ENCODE measurements at regions not wholly inside any gene's neighbourhood (a gene's known extent, or its start where the extent isn't known, plus 50 kb on each side); places are given as distances from the start of the nearest gene placed in this dataset.

GRCh38 chr7:81446212-81446611 is 323.6 kb downstream of the HGF start:
- dilution Hi-C loops (cut with MboI; ENCODE audit: extremely low pct_ligation_motif_present, low sequenced_read_pairs) (no loop called here), intact Hi-C loops (cut with micrococcal nuclease) (loop anchor here (2.0 to 5.0 kb wide), 2 partner anchors 204 to 747 kb away; no protein-coding TSS in a partner anchor)
- CTCF ChIA-PET: interaction anchor here (1.5 to 2.2 kb wide), 3 partner anchors 11 to 529 kb away, joined by 5 to 12 read pairs (median 7); no protein-coding TSS in a partner anchor
- Histone ChIP-seq H4K20me1 (replicated peaks; ENCODE audit: control insufficient read depth, extremely low read depth, insufficient read depth, low read length) (no peaks in the 10 kb centered on the region), H2AFZ (ENCODE audit: low read depth, low read length) (no peak overlapping the region), H3K79me2 (ENCODE audit: control insufficient read depth, insufficient read depth, low read length) (no peaks in the 10 kb centered on the region), H3K9me1 (replicated peaks; ENCODE audit: control insufficient read depth, extremely low read depth, insufficient read depth, low read length) (no peaks in the 10 kb centered on the region), H3K36me3 (ENCODE audit: control insufficient read depth in 2 of 2, extremely low read depth in 1 of 2, insufficient read depth in 2 of 2, low read length in 2 of 2) (no peaks in the 10 kb centered on the region), H3K9ac (replicated peaks; ENCODE audit: extremely low read depth, insufficient read depth, low read length) (no peak overlapping the region), H3K4me2 (ENCODE audit: insufficient read depth, low read length) (no peak overlapping the region), H3K27me3 (ENCODE audit: control insufficient read depth in 2 of 2, insufficient read depth in 2 of 2, low read length in 2 of 2) (no peaks in the 10 kb centered on the region), H3K4me3 (replicated peaks in 1 of 3; ENCODE audit: insufficient read depth in 1 of 3, low read depth in 1 of 3, low read length in 3 of 3) (no peak overlapping the region), H3K27ac (ENCODE audit: insufficient read depth, low read depth, low read length) (no peak overlapping the region), H3K9me3 (replicated peaks; ENCODE audit: control insufficient read depth, insufficient read depth, low read length) (no peaks in the 10 kb centered on the region), H3K4me1 (ENCODE audit: control insufficient read depth, extremely low read depth, insufficient read depth, low read length) (no peaks in the 10 kb centered on the region)
- POLR2A ChIA-PET: no interaction called here
- no peak for DNase-seq (ENCODE audit: low read depth, low spot score)
- no TSS peak for BruUV-seq (replicated peaks)
- no peak for TF ChIP-seq GATA2 (IDR thresholded peaks at IDR 0.05; ENCODE audit: insufficient read depth, insufficient read length, low read depth, low read length)
- TF ChIP-seq POLR2A (IDR thresholded peaks at IDR 0.05; ENCODE audit: low read depth, low read length): no peak
- FAIRE-seq: no peak

- Histone ChIP-seq H3K9me1 (replicated peaks; ENCODE audit: control insufficient read depth, extremely low read depth, insufficient read depth, low read length) (no peaks in the 10 kb centered on the region), H3K9ac (replicated peaks; ENCODE audit: extremely low read depth, insufficient read depth, low read length) (no peak overlapping the region), H3K36me3 (ENCODE audit: control insufficient read depth in 2 of 2, extremely low read depth in 1 of 2, insufficient read depth in 2 of 2, low read length in 2 of 2) (no peaks in the 10 kb centered on the region), H4K20me1 (replicated peaks; ENCODE audit: control insufficient read depth, extremely low read depth, insufficient read depth, low read length) (no peaks in the 10 kb centered on the region), H3K4me1 (ENCODE audit: control insufficient read depth, extremely low read depth, insufficient read depth, low read length) (no peaks in the 10 kb centered on the region), H3K79me2 (ENCODE audit: control insufficient read depth, insufficient read depth, low read length) (no peaks in the 10 kb centered on the region), H3K4me2 (ENCODE audit: insufficient read depth, low read length) (no peak overlapping the region), H3K9me3 (replicated peaks; ENCODE audit: control insufficient read depth, insufficient read depth, low read length) (no peaks in the 10 kb centered on the region), H3K4me3 (replicated peaks in 1 of 3; ENCODE audit: insufficient read depth in 1 of 3, low read depth in 1 of 3, low read length in 3 of 3) (no peak overlapping the region), H2AFZ (ENCODE audit: low read depth, low read length) (no peak overlapping the region), H3K27me3 (ENCODE audit: control insufficient read depth in 2 of 2, insufficient read depth in 2 of 2, low read length in 2 of 2) (no peaks in the 10 kb centered on the region), H3K27ac (ENCODE audit: insufficient read depth, low read depth, low read length) (no peak overlapping the region)
- BruUV-seq (replicated peaks): no TSS peak
- DNase-seq (ENCODE audit: low read depth, low spot score) (no peak), FAIRE-seq (no peak)
- intact Hi-C loops (cut with micrococcal nuclease): loop anchor here (5.0 kb wide), 1 partner anchor 203 kb away; no protein-coding TSS in a partner anchor
- ChIA-PET POLR2A (no interaction called here), CTCF (interaction anchor here (0.8 to 2.2 kb wide), 3 partner anchors 12 to 528 kb away, joined by 3 to 7 read pairs (median 5); no protein-coding TSS in a partner anchor)
- dilution Hi-C loops (cut with MboI; ENCODE audit: extremely low pct_ligation_motif_present, low sequenced_read_pairs): no loop called here
- TF ChIP-seq GATA2 (IDR thresholded peaks at IDR 0.05; ENCODE audit: insufficient read depth, insufficient read length, low read depth, low read length) (no peak), FOS (IDR thresholded peaks at IDR 0.05; ENCODE audit: borderline replicate concordance, insufficient read depth, low read length) (no peak), EZH2 (IDR thresholded peaks at IDR 0.05; ENCODE audit: borderline replicate concordance, low read depth, low read length, severe bottlenecking) (no peak), MYC (IDR thresholded peaks at IDR 0.05; ENCODE audit: low read depth, low read length) (no peak), POLR2A (IDR thresholded peaks at IDR 0.05; ENCODE audit: low read depth, low read length) (no peak), POLR2AphosphoS5 (IDR thresholded peaks at IDR 0.05; ENCODE audit: insufficient read depth, low read depth, low read length) (no peak), JUN (IDR thresholded peaks at IDR 0.05; ENCODE audit: borderline replicate concordance, insufficient read depth, insufficient read length, low read depth) (no peak), MAX (IDR thresholded peaks at IDR 0.05; ENCODE audit: insufficient read depth, insufficient read length) (no peak), CTCF (IDR thresholded peaks at IDR 0.05; ENCODE audit: extremely low read depth in 1 of 2, insufficient read depth in 1 of 2, low read depth in 1 of 2, low read length in 2 of 2) (no peak)
These were observed 324.4 kb downstream of the HGF start for GRCh38 chr7:81445462-81445861.
